NAMALWA (cell line): ENCODE measurements at regions not wholly inside any gene's neighbourhood (a gene's known extent, or its start where the extent isn't known, plus 50 kb on each side); places are given as distances from the start of the nearest gene placed in this dataset.
"Not testable (repeated sequence)": the region's sequence is repeated elsewhere in the genome, so short reads cannot be mapped to it uniquely, and the experiment has no call there.

Experiments used
- DNase-seq: peaks from one replicate; pipeline ENCODE4 v3.0.0-alpha.2; 2015; ENCODE audit warnings: low spot score

- DNase-seq: peak; percentile 61
These were observed 276.2 kb downstream of the ASXL3 start for GRCh38 chr18:33854086-33854826.

- peak; percentile 38 for DNase-seq
These were observed 275.2 kb downstream of the ASXL3 start for GRCh38 chr18:33853187-33853586.

- DNase-seq: peak; percentile 55
These were observed 273.6 kb downstream of the ASXL3 start for GRCh38 chr18:33851546-33852078.

GRCh38 chr18:33849731-33850130 is 271.7 kb downstream of the ASXL3 start:
- no peak for DNase-seq

GRCh38 chr18:33844232-33844631 is 266.2 kb downstream of the ASXL3 start:
- no peak for DNase-seq

- DNase-seq: peak; percentile 36
These were observed 263.4 kb downstream of the ASXL3 start for GRCh38 chr18:33841221-33841967.

- DNase-seq: no peak
These were observed 262.2 kb downstream of the ASXL3 start for GRCh38 chr18:33840212-33840593.

GRCh38 chr18:33839452-33840211 is 261.6 kb downstream of the ASXL3 start:
- peak; percentile 89 for DNase-seq

GRCh38 chr18:33838054-33838453 is 260.0 kb downstream of the ASXL3 start:
- no peak for DNase-seq

GRCh38 chr18:33837191-33837590 is 259.2 kb downstream of the ASXL3 start:
- no peak for DNase-seq

- DNase-seq: no peak
These were observed 258.5 kb downstream of the ASXL3 start for GRCh38 chr18:33836564-33836963.

GRCh38 chr18:33835419-33835818 is 257.4 kb downstream of the ASXL3 start:
- DNase-seq: no peak

GRCh38 chr18:33833842-33834241 is 255.8 kb downstream of the ASXL3 start:
- DNase-seq: peak; percentile 52

- DNase-seq: no peak
These were observed 253.4 kb downstream of the ASXL3 start for GRCh38 chr18:33831424-33831823.

GRCh38 chr18:33830213-33830612 is 252.2 kb downstream of the ASXL3 start:
- no peak for DNase-seq

- no peak for DNase-seq
These were observed 250.9 kb downstream of the ASXL3 start for GRCh38 chr18:33828949-33829348.

GRCh38 chr18:33826151-33826550 is 248.1 kb downstream of the ASXL3 start:
- DNase-seq: no peak

- no peak for DNase-seq
These were observed 243.5 kb downstream of the ASXL3 start for GRCh38 chr18:33821503-33821902.

GRCh38 chr18:33820517-33821371 is 242.7 kb downstream of the ASXL3 start:
- DNase-seq: no peak

GRCh38 chr18:33819692-33820343 is 241.8 kb downstream of the ASXL3 start:
- DNase-seq: not testable (repeated sequence)

GRCh38 chr18:33818145-33818544 is 240.1 kb downstream of the ASXL3 start:
- no peak for DNase-seq
